T-cell (primary cell): ENCODE measurements at regions not wholly inside any gene's neighbourhood (a gene's known extent, or its start where the extent isn't known, plus 50 kb on each side); places are given as distances from the start of the nearest gene placed in this dataset.

Experiments used
- ATAC-seq, 4 experiments: fragments of 200-7000 bp in 3 of 4; fragments of 150-1000 bp in 1 of 4; cut with Tn5 transposase; replicated peaks in 1 of 4; 1 replicate in 3 of 4; 2 replicates in 1 of 4; pipeline ENCODE4 v1.10.0; 2021; ENCODE audit warnings: moderate library complexity in 3 of 4, mild to moderate bottlenecking in 2 of 4, moderate number of reproducible peaks in 1 of 4
- CTCF ChIA-PET, 2 donors: fragments of 300-600 bp; sonication (Branson Sonifier 250); formaldehyde crosslinking; loops; one replicate each; lab custom pipeline; 2022; ENCODE audit warnings: antibody characterized with exemption in 2 of 2; lab: Charles Lee
- POLR2A ChIA-PET, 2 donors: fragments of 300-600 bp; sonication (Branson Sonifier 250); formaldehyde crosslinking; loops; one replicate each; lab custom pipeline; 2022; ENCODE audit warnings: antibody characterized with exemption in 2 of 2; lab: Charles Lee
- DNase-seq, 35 experiments: peaks; one replicate each; pipeline versions ENCODE4 v3.0.0 to v3.0.0-alpha.2; 2013 to 2023
- H3K27ac ChIP-seq: one replicate; pipeline ENCODE4 v1.5.1; 2013; ENCODE audit warnings: low read length
- H3K27me3 ChIP-seq, 2 experiments: replicated peaks in 1 of 2; 1 replicate in 1 of 2; 2 replicates in 1 of 2; pipeline versions ENCODE4 v1.6.1 to v1.7.0; 2013; ENCODE audit warnings: low read length in 1 of 2, mixed read lengths in 1 of 2; ENCODE audit not compliant: control insufficient read depth in 2 of 2, insufficient read depth in 2 of 2; ENCODE audit errors: extremely low read depth in 1 of 2
- H3K36me3 ChIP-seq, 2 donors: 1 replicate in 1 of 2; 2 replicates in 1 of 2; pipeline versions ENCODE4 v1.6.1 to v1.7.0; 2013; ENCODE audit warnings: low read length in 1 of 2; ENCODE audit not compliant: control insufficient read depth in 2 of 2, insufficient read depth in 1 of 2; ENCODE audit errors: extremely low read depth in 1 of 2
- H3K4me1 ChIP-seq, 2 experiments: 1 replicate in 1 of 2; 2 replicates in 1 of 2; pipeline versions ENCODE4 v1.6.1 to v1.7.0; 2013; ENCODE audit warnings: low read length in 2 of 2, mixed read lengths in 1 of 2; ENCODE audit not compliant: insufficient read depth in 2 of 2, control insufficient read depth in 1 of 2; ENCODE audit errors: extremely low read depth in 1 of 2
- H3K4me3 ChIP-seq, 2 donors: 1 replicate in 1 of 2; 2 replicates in 1 of 2; pipeline versions ENCODE4 v1.5.1 to v1.7.0; 2013; ENCODE audit warnings: mild to moderate bottlenecking in 2 of 2, low read length in 1 of 2, moderate library complexity in 1 of 2; ENCODE audit not compliant: control insufficient read depth in 1 of 2; ENCODE audit errors: extremely low read depth in 1 of 2
- H3K9me3 ChIP-seq: 2 replicates; pipeline ENCODE4 v1.7.0; 2013
- H3K27ac Mint-ChIP-seq, 2 donors: one replicate each; pipeline ENCODE4 v1.8.0; 2020 to 2021; ENCODE audit warnings: mild to moderate bottlenecking in 2 of 2, mixed read lengths in 2 of 2
- H3K27me3 Mint-ChIP-seq, 2 donors: one replicate each; pipeline ENCODE4 v1.8.0; 2021 to 2022; ENCODE audit warnings: mixed read lengths in 2 of 2
- H3K36me3 Mint-ChIP-seq: one replicate; pipeline ENCODE4 v1.8.0; 2021; ENCODE audit warnings: mixed read lengths
- H3K4me1 Mint-ChIP-seq, 3 donors: one replicate each; pipeline ENCODE4 v1.8.0; 2020 to 2022; ENCODE audit warnings: mixed read lengths in 3 of 3, mild to moderate bottlenecking in 1 of 3
- H3K4me3 Mint-ChIP-seq, 3 donors: one replicate each; pipeline ENCODE4 v1.8.0; 2020 to 2022; ENCODE audit warnings: mild to moderate bottlenecking in 3 of 3, mixed read lengths in 3 of 3, moderate library complexity in 3 of 3
- H3K9me3 Mint-ChIP-seq, 3 donors: one replicate each; pipeline ENCODE4 v1.8.0; 2020 to 2022; ENCODE audit warnings: mixed read lengths in 3 of 3
- WGBS: methylation state at CpG from one replicate; pipeline ENCODE4 v1.1.5; 2013; ENCODE audit warnings: missing lambda C conversion rate; ENCODE audit not compliant: insufficient coverage; 5-methylcytosine and 5-hydroxymethylcytosine counted together

GRCh38 chr14:53391631-53392285 lies 238.6 kb upstream of the DDHD1 start:
- no peaks in the 10 kb centered on the region for H3K36me3 ChIP-seq
- H3K4me1 Mint-ChIP-seq = no peaks in the 10 kb centered on the region
- WGBS = 100% methylated on average over 1 of the region's 4 CpGs
- H3K9me3 ChIP-seq = no peaks in the 10 kb centered on the region
- H3K4me3 ChIP-seq = no peak overlapping the region
- H3K27ac Mint-ChIP-seq = no peak overlapping the region
- no peak overlapping the region for H3K27ac ChIP-seq
- H3K27me3 ChIP-seq = no peaks in the 10 kb centered on the region
- CTCF ChIA-PET = no interaction called here
- no peak overlapping the region for H3K4me3 Mint-ChIP-seq
- DNase-seq (no peak), ATAC-seq (no peak)
- peaks cover 8% of the 10 kb centered on the region for H3K36me3 Mint-ChIP-seq
- POLR2A ChIA-PET = no interaction called here
- H3K4me1 ChIP-seq = no peaks in the 10 kb centered on the region
- no peaks in the 10 kb centered on the region for H3K27me3 Mint-ChIP-seq
- peaks cover 8 to 20% (median 11%) of the 10 kb centered on the region in 3 donors for H3K9me3 Mint-ChIP-seq

DNA sequence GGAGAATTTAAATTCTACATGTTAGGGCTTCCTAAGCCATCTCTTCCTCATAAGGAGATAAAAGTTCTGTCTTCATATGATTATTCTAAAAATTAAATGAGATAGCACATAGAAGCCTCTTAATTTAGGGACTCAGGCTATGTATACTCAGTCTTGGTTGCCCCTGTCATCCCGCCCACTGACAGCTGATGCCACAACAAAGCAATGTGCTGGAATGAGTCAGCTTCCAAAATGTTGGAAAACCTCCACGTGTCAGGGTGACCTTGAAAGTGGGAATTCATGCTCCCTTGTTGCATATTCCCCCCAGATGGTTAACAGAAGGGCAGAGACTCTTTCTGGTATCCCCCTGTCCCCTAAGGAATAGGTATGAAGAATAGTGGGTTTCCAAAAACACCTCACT lies 238.0 kb upstream of the DDHD1 start:
- ChIA-PET CTCF (no interaction called here), POLR2A (interaction anchor here in 1 of 2 donors (0.7 kb wide), 1 partner anchor 430 kb away, joined by 3 read pairs; no protein-coding TSS in a partner anchor)
- no peaks in the 10 kb centered on the region for H3K27me3 Mint-ChIP-seq
- H3K4me3 Mint-ChIP-seq = no peak overlapping the region
- Histone ChIP-seq H3K4me3 (no peak overlapping the region), H3K36me3 (no peaks in the 10 kb centered on the region), H3K27me3 (no peaks in the 10 kb centered on the region), H3K9me3 (no peaks in the 10 kb centered on the region), H3K27ac (no peak overlapping the region), H3K4me1 (no peaks in the 10 kb centered on the region)
- DNase-seq (no peak), ATAC-seq (no peak)
- peaks cover 8 to 14% (median 11%) of the 10 kb centered on the region in 3 donors for H3K9me3 Mint-ChIP-seq
- no peak overlapping the region for H3K27ac Mint-ChIP-seq
- WGBS = 69% methylated on average over 2 of the region's 2 CpGs
- H3K36me3 Mint-ChIP-seq = peaks cover 8% of the 10 kb centered on the region
- no peaks in the 10 kb centered on the region for H3K4me1 Mint-ChIP-seq

GRCh38 chr14:53390008-53390407 lies 236.9 kb upstream of the DDHD1 start:
- POLR2A ChIA-PET = no interaction called here
- no peak for DNase-seq
- Mint-ChIP-seq H3K36me3 (peaks cover 8% of the 10 kb centered on the region), H3K4me3 (no peak overlapping the region), H3K27ac (no peak overlapping the region), H3K9me3 (peaks cover 6 to 9% (median 9%) of the 10 kb centered on the region in 3 donors), H3K27me3 (no peaks in the 10 kb centered on the region), H3K4me1 (no peaks in the 10 kb centered on the region)
- Histone ChIP-seq H3K9me3 (no peaks in the 10 kb centered on the region), H3K4me1 (no peaks in the 10 kb centered on the region), H3K4me3 (no peak overlapping the region), H3K36me3 (no peaks in the 10 kb centered on the region), H3K27ac (no peak overlapping the region), H3K27me3 (no peaks in the 10 kb centered on the region)
- 87% methylated on average over 4 of the region's 7 CpGs for WGBS
- CTCF ChIA-PET = no interaction called here
- ATAC-seq = no peak

DNA sequence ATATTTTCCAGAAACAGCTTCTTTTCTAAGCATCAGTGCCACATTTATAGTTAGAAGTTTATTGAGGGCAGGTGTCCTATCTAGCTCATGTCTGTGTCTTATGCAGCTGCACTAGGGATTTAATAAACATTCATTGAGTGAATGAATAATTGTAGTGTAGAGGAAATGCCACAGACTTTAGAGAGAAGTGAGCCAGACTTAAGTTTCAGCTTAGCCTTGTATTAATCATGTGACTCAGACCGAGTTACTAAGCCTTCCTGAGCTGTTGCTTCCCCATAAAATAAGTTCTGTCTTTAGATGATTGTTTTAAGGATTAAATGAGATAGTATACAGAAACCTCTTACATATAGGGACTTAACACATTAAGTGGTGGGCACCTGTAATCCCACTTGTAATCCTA lies 236.1 kb upstream of the DDHD1 start:
- Histone ChIP-seq H3K27ac (no peak overlapping the region), H3K4me3 (no peak overlapping the region), H3K4me1 (no peaks in the 10 kb centered on the region), H3K36me3 (no peaks in the 10 kb centered on the region), H3K9me3 (no peaks in the 10 kb centered on the region), H3K27me3 (no peaks in the 10 kb centered on the region)
- no peak for ATAC-seq
- Mint-ChIP-seq H3K36me3 (peaks cover 4% of the 10 kb centered on the region), H3K27ac (no peak overlapping the region), H3K9me3 (peaks cover 2 to 3% (median 2%) of the 10 kb centered on the region in 3 donors), H3K4me3 (no peak overlapping the region), H3K27me3 (no peaks in the 10 kb centered on the region), H3K4me1 (no peaks in the 10 kb centered on the region)
- no peak for DNase-seq
- ChIA-PET POLR2A (no interaction called here), CTCF (no interaction called here)
- WGBS = no CpG with 5 or more reads among the region's 1 CpG

- no peak for ATAC-seq
- CTCF ChIA-PET = no interaction called here
- Mint-ChIP-seq H3K27ac (no peak overlapping the region), H3K36me3 (no peaks in the 10 kb centered on the region), H3K4me1 (no peaks in the 10 kb centered on the region), H3K27me3 (no peaks in the 10 kb centered on the region), H3K9me3 (no peaks in the 10 kb centered on the region), H3K4me3 (no peak overlapping the region)
- POLR2A ChIA-PET = no interaction called here
- Histone ChIP-seq H3K27me3 (no peaks in the 10 kb centered on the region), H3K4me3 (no peak overlapping the region), H3K36me3 (no peaks in the 10 kb centered on the region), H3K27ac (no peak overlapping the region), H3K4me1 (no peaks in the 10 kb centered on the region), H3K9me3 (no peaks in the 10 kb centered on the region)
- no peak for DNase-seq
- 100% methylated on average over 2 of the region's 4 CpGs for WGBS
Observed at GRCh38 chr14:53386362-53386761, 233.2 kb upstream of the DDHD1 start.

- Histone ChIP-seq H3K4me3 (no peak overlapping the region), H3K27ac (no peak overlapping the region), H3K4me1 (no peaks in the 10 kb centered on the region), H3K27me3 (no peaks in the 10 kb centered on the region), H3K36me3 (no peaks in the 10 kb centered on the region), H3K9me3 (no peaks in the 10 kb centered on the region)
- no peak overlapping the region for H3K4me3 Mint-ChIP-seq
- ATAC-seq (no peak), DNase-seq (no peak)
- POLR2A ChIA-PET = no interaction called here
- no peaks in the 10 kb centered on the region for H3K27me3 Mint-ChIP-seq
- H3K27ac Mint-ChIP-seq = no peak overlapping the region
- no peaks in the 10 kb centered on the region for H3K9me3 Mint-ChIP-seq
- no CpG with 5 or more reads among the region's 5 CpGs for WGBS
- no peaks in the 10 kb centered on the region for H3K4me1 Mint-ChIP-seq
- no peaks in the 10 kb centered on the region for H3K36me3 Mint-ChIP-seq
- CTCF ChIA-PET = no interaction called here
Observed at GRCh38 chr14:53384536-53384935, 231.4 kb upstream of the DDHD1 start.

GRCh38 chr14:53384073-53384472 lies 230.9 kb upstream of the DDHD1 start:
- H3K27ac Mint-ChIP-seq = no peak overlapping the region
- Histone ChIP-seq H3K4me1 (no peaks in the 10 kb centered on the region), H3K27ac (no peak overlapping the region), H3K36me3 (no peaks in the 10 kb centered on the region), H3K27me3 (no peaks in the 10 kb centered on the region), H3K4me3 (no peak overlapping the region), H3K9me3 (no peaks in the 10 kb centered on the region)
- ATAC-seq (no peak), DNase-seq (no peak)
- ChIA-PET CTCF (no interaction called here), POLR2A (interaction anchor here in 1 of 2 donors (0.6 to 0.8 kb wide), 2 partner anchors 120 to 127 kb away, joined by 3 read pairs; no protein-coding TSS in a partner anchor)
- no peaks in the 10 kb centered on the region for H3K4me1 Mint-ChIP-seq
- no peaks in the 10 kb centered on the region for H3K9me3 Mint-ChIP-seq
- H3K4me3 Mint-ChIP-seq = no peak overlapping the region
- no peaks in the 10 kb centered on the region for H3K36me3 Mint-ChIP-seq
- no peaks in the 10 kb centered on the region for H3K27me3 Mint-ChIP-seq
- WGBS = no CpG with 5 or more reads among the region's 1 CpG
